Glomerular visceral epithelial cell (primary cell): ENCODE measurements at regions not wholly inside any gene's neighbourhood (a gene's known extent, or its start where the extent isn't known, plus 50 kb on each side); places are given as distances from the start of the nearest gene placed in this dataset.

Source experiments
- DNase-seq: peaks from one replicate; pipeline ENCODE4 v3.0.0-alpha.2; 2016; ENCODE audit errors: extremely low spot score

- DNase-seq = no peak
Observed at GRCh38 chr18:28651298-28651697, 474.4 kb upstream of the CDH2 start.

- DNase-seq = no peak
Observed at GRCh38 chr18:28650860-28651259, 473.9 kb upstream of the CDH2 start.

GRCh38 chr18:28647961-28648360 is 471.0 kb upstream of the CDH2 start:
- no peak for DNase-seq

DNA sequence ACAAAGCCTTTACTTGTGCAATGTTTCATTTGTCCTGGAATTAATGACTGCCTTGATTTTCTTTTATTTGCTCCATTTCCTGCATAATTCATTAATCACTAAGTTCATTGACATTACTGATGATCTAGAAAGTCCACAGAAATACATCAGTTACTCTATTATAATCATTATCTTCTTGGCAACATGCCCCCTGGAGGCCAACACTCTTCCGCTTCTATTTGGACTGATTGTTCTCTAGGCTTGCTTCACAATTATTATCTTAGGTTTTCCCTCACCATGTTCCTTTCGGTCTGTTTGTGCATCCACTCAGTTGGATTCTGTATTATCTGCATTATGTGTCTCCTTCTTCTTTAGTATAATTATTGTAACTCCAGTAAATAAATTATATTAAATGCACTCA is 461.0 kb upstream of the CDH2 start:
- no peak for DNase-seq

DNA sequence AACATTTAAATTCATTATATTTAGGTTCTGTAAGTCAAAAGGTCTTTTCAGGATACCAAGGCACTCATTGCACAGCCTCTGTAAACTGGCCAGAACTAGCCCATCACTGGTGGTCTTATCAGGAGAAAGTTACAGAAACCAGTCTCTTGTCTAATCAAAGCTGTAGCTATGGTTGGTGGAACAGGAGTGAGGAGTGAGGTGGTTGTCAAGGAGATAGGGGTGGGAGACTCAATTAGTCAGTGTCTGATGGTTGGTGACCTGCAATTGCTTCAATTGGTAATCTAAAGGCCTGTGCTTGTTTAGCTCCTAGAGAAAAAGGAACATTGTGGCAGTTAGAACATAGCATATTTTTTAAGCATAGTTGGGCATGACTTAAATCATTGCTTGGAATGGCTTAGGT is 458.6 kb upstream of the CDH2 start:
- DNase-seq = no peak

DNA sequence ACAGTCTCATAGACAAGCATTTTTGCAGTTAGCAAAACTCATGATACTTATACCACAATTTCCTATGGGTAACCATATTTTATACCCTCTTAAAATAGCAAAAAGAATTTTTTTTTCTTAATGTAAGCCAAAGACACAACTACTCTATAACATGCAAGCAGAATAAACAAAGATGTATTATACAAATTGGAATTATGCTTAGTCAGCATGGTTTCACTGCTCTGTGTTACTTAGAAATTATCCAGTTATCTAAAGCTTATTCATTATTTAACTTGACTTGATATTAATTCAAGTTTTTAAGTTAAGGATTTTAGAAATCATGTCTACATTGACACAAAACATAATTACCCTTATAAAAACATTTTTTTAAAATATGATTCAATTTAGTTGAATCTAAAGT is 449.8 kb upstream of the CDH2 start:
- no peak for DNase-seq

GRCh38 chr18:28607991-28608390 is 431.1 kb upstream of the CDH2 start:
- DNase-seq = no peak

DNA sequence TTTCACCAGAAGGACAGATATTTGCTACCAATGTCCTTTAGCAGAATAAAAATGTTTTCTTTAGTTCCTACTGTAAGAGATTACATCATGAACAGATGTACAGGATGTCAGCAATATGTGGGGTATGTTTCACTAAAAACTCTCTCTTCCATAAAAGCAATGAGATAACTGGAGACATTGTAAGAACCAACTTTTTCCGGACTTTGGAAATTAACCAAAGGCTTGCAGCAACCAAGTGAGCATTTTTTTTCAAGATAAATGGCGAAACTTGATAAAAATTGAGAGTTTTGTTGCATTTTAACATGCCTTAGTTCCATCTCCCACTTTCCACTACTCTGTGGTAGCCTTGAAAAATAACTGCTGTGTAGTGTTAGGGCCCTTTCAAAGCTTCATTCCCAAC is 429.8 kb upstream of the CDH2 start:
- no peak for DNase-seq

- no peak for DNase-seq
Observed at GRCh38 chr18:28602391-28602790, 425.5 kb upstream of the CDH2 start.

- DNase-seq = no peak
Observed at GRCh38 chr18:28594034-28594433, 417.1 kb upstream of the CDH2 start.

GRCh38 chr18:28588884-28589549 is 412.1 kb upstream of the CDH2 start:
- DNase-seq = peak; percentile 8

DNA sequence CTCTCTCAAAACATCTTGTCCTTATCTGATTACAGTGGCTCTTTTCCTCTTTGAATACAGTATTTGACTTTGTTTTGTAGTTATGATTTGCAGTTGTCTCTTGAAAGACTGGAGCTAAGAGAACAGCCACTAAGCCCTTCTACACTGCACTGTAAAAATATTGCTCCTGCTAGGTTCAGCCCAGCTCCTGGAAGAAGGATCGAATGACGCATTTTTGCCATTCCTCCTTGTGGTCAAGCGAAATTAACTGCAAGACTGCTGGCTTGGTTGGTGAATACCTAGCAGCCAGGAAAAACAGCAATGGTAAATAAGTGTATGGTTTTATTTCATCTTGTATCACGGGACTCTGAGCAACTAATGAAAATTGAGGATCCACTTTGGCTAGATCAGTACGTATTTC is 407.8 kb upstream of the CDH2 start:
- peak; percentile 81 for DNase-seq

GRCh38 chr18:28582724-28583123 is 405.8 kb upstream of the CDH2 start:
- no peak for DNase-seq

DNA sequence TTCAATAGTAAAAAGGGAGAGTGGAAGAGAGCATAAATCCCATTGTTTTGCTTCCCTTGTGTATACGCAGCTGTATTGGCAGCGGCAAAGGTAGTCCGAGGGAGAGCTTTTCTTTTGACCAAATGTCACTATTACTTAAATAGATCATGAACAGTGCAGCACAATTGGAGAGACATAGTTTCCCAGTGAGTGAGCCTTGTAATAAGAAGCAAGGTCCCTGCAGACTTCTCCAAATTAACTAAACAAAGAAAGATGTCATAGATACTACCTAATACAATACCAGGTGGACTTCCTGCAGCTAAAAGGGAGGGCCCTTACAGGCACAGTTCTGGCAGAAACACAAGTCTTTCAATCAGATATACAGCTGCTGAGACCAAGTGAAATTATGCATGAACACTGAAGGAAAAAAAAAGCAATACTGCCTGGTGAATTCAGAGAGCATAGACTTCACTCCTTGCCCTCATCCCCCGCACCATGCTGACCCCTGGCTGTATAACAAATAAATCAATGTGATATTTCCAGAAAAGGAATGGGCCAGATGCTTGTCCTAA is 404.7 kb upstream of the CDH2 start:
- no peak for DNase-seq

- no peak for DNase-seq
Observed at GRCh38 chr18:28576941-28577340, 400.0 kb upstream of the CDH2 start.

GRCh38 chr18:28575123-28575522 is 398.2 kb upstream of the CDH2 start:
- DNase-seq = no peak

DNA sequence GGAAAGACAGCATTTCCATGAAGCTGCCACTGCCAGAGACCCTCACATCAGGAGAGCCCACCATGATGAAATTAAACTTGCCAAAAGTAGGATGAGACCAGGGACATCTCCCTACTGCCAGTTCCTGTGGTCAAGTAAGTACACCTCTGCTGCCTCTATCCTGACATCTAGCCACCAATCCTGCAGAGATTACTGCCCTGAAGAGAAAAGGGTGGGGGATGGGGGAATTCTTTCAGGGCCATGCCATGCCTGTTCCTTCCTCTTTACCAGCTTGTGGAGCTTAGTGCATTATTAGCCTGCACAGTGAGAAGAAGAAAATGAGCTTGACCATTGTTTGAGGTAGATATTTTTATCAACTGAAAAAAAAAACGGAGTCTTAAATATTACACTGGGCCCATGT is 397.2 kb upstream of the CDH2 start:
- DNase-seq = no peak

GRCh38 chr18:28571929-28572328 is 395.0 kb upstream of the CDH2 start:
- DNase-seq = no peak

DNA sequence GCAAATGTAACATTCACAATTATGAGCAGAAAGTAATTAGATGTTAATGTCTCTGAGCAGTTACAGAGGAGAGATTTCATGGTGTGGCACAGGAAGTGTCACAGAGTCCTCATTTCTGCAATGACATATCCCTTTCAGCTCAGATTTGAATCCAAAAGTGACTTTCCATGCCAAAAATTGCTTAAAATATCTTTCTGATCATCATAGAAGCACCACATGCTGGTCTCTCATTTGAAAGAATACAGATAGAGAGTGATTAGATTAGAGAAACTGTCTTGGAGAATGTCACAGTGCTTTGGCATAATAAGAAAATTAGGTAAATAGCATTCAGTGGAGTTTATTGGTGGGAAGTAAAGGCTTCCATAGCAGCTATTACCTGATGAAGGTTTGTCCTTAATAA is 383.4 kb upstream of the CDH2 start:
- no peak for DNase-seq

DNA sequence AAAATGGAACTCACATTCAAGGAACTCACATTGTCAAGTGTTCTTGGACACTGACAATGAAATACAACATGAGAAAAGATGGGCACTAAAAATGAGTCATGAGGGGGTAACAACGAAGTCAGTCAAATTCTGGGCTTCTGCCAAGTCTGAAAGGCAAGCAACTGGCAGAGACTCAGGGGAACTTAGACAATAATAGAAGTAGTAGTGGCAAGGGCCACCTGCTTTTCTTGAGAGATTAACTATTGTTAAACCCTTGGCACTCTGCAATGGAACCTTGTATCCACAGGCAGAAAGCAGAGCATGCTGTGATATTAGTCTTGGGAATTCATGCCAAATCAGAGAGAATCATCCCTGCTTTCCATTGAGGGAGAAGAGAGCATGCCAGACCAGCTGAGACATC is 382.6 kb upstream of the CDH2 start:
- peak; percentile 1 for DNase-seq

DNA sequence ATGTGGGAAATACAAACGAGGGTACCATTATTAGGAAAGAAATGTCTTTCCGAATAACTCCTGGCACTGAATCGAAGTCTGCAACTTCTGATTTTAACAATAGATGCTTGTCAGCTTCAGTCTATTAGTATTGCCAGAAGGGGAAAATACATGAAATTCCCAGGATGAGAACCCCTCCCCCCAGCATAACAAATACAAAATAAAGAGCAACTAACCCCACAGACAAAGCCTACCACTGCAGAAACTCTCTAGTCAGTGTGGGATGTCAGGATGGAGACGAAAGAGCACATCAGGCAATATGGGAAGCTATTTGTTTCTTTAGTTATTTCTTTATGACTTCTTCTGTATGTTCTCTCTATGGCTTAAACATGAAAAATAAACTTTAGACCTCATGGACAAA is 365.0 kb upstream of the CDH2 start:
- DNase-seq = no peak

DNA sequence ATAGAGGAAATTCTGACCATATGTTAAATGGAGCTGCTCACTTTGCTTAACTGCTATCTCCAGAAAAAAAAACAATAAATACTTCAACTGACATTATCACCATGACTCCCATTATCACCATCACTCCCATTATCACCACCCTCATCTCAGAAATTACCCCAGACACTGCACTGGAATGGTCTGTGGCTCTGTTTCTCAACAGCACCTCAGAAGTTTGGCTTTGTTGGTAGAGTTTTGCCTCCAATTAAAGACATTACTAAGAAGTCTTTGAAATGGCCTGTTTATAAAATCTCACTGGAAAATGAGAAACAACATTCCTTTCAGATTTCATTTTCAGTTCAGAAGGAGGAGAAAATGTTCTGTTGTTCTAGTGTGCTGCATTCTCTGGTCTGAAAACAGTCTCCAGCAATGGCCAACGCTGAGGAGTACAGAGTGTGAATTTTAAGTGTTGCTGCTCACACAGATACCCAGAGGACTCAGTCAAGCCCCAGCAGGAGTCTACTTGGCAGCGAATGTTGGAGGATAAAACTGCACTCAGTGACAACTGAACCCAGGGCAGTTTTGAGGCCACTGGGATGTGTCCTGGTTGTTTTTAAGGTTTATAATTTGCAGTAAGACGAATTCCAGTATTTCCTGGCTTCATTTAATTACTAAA is 364.5 kb upstream of the CDH2 start:
- DNase-seq = no peak

DNA sequence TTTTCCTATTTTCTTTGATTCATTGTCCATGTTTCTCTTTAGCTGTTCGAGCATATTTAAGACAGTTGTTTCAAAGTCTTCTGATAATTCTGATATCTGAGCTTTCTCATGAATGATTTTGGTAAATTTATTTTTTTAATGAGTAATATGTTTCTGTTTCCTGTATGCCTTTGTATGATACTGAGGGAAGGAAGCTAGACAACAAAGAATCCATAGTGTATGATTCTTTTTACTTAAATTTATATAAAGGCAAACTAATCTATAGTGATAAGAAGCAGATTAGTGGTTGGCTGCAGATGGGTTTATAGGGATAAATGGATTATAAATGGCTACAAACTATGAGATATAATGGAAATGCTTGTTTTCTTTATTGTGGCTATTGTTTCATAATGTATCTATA is 352.7 kb upstream of the CDH2 start:
- no peak for DNase-seq

- DNase-seq = no peak
Observed at GRCh38 chr18:28526196-28526595, 349.3 kb upstream of the CDH2 start.
